ENCODE measurements at regions not wholly inside any gene's neighbourhood (a gene's known extent, or its start where the extent isn't known, plus 50 kb on each side); places are given as distances from the start of the nearest gene placed in this dataset.

DNA sequence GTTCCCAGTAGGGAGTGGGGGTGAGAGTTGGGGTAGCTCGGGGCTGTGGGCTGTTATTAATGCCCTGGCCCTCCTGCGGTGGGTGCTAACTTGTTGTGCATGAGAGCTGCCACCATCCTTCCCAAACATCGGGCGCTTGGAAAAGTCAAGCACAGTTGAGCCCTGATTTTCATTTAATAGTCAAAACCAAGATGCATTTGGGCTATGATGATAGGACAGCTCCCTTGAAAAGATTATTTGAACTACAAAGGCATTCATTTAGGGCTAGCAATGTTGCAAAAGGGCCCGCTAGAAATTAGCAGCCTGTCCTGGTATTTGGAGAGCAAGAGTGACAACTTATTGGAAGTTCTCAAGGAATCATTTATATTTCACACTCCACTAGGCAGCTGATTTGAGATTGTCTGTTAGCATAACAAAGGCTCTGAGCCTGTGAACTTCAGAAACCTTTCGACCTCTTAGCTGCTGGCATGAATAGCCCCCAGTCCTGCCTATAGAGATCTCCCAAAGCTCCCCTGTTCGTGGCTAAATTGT is 128.2 kb upstream of the TMEM161B start:
- TF ChIP-seq, protein P1, sequence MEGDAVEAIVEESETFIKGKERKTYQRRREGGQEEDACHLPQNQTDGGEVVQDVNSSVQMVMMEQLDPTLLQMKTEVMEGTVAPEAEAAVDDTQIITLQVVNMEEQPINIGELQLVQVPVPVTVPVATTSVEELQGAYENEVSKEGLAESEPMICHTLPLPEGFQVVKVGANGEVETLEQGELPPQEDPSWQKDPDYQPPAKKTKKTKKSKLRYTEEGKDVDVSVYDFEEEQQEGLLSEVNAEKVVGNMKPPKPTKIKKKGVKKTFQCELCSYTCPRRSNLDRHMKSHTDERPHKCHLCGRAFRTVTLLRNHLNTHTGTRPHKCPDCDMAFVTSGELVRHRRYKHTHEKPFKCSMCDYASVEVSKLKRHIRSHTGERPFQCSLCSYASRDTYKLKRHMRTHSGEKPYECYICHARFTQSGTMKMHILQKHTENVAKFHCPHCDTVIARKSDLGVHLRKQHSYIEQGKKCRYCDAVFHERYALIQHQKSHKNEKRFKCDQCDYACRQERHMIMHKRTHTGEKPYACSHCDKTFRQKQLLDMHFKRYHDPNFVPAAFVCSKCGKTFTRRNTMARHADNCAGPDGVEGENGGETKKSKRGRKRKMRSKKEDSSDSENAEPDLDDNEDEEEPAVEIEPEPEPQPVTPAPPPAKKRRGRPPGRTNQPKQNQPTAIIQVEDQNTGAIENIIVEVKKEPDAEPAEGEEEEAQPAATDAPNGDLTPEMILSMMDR (IDR thresholded peaks at IDR 0.05; ENCODE audit: unreplicated experiment), result no peak
- H3K36me3 Mint-ChIP-seq (ENCODE audit: insufficient read depth, unreplicated experiment), result no peaks in the 10 kb centered on the region
- intact Hi-C loops (cut with micrococcal nuclease; ENCODE audit: unreplicated experiment), result no loop called here
- no peaks in the 10 kb centered on the region for H3K4me1 Mint-ChIP-seq (ENCODE audit: low read depth, unreplicated experiment)
- no peaks in the 10 kb centered on the region for H3K27me3 Mint-ChIP-seq (ENCODE audit: unreplicated experiment)
- no peaks in the 10 kb centered on the region for H3K9me3 Mint-ChIP-seq (ENCODE audit: low read depth, unreplicated experiment)
- H3K4me3 Mint-ChIP-seq (ENCODE audit: low read depth, unreplicated experiment), result no peak overlapping the region
- CTCF ChIA-PET, result no interaction called here
- no TSS peak for BruUV-seq (replicated peaks)
- DNase-seq, result no peak
- no peak overlapping the region for H3K27ac Mint-ChIP-seq (ENCODE audit: unreplicated experiment)

DNA sequence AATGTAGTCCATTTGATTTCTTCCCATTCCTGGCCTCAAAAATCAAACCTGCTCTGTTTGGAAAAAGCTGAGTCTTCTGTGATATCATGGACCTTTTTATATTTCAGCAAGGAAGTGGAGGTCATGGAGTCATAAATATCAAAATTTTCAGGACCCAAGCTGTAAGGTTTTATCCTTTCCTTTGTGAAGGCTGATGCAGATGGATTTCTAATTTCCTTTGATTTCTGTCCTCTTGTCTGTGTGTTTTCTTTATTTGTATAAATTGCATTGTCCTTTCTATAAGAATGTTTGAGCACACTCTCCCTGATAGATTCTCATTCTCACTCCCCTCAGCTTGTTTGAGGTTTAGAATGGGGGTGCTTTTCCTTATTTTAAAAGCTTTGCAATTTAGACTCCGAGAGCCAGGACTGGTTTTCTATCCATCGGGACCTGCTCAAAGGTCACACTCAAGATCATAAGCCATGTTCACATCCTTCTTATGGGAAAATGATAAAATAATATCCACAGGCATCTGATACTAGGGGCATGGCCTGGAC is 127.4 kb upstream of the TMEM161B start:
- intact Hi-C loops (cut with micrococcal nuclease; ENCODE audit: unreplicated experiment), result no loop called here
- TF ChIP-seq, protein P1 (IDR thresholded peaks at IDR 0.05; ENCODE audit: unreplicated experiment), result no peak
- no peak overlapping the region for H3K27ac Mint-ChIP-seq (ENCODE audit: unreplicated experiment)
- H3K9me3 Mint-ChIP-seq (ENCODE audit: low read depth, unreplicated experiment), result no peaks in the 10 kb centered on the region
- no peaks in the 10 kb centered on the region for H3K36me3 Mint-ChIP-seq (ENCODE audit: insufficient read depth, unreplicated experiment)
- H3K4me1 Mint-ChIP-seq (ENCODE audit: low read depth, unreplicated experiment), result no peaks in the 10 kb centered on the region
- BruUV-seq (replicated peaks), result no TSS peak
- H3K4me3 Mint-ChIP-seq (ENCODE audit: low read depth, unreplicated experiment), result no peak overlapping the region
- DNase-seq, result no peak
- no peaks in the 10 kb centered on the region for H3K27me3 Mint-ChIP-seq (ENCODE audit: unreplicated experiment)
- CTCF ChIA-PET, result no interaction called here

DNA sequence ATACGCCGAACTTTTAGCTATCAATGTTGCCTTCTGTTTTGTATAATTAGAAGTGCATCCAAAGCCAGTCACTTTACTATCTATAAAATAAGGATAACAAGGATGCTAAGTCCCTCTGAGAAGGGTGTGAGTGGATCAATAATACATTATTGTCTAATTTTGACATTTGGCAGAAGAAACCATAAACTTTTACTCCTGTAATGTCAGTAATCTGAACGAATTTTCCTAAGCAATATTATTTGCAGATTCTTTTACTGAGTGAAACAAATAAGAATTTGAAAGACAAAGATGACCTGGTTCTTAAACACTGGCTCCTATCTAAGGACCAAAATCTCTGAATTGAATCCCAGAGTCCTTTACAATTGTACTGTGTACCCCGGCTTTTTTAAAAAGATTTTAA is 126.6 kb upstream of the TMEM161B start:
- H3K27ac Mint-ChIP-seq (ENCODE audit: unreplicated experiment), result no peak overlapping the region
- intact Hi-C loops (cut with micrococcal nuclease; ENCODE audit: unreplicated experiment), result no loop called here
- no peaks in the 10 kb centered on the region for H3K36me3 Mint-ChIP-seq (ENCODE audit: insufficient read depth, unreplicated experiment)
- no peaks in the 10 kb centered on the region for H3K4me1 Mint-ChIP-seq (ENCODE audit: low read depth, unreplicated experiment)
- no peak overlapping the region for H3K4me3 Mint-ChIP-seq (ENCODE audit: low read depth, unreplicated experiment)
- TF ChIP-seq, protein P1 (IDR thresholded peaks at IDR 0.05; ENCODE audit: unreplicated experiment), result no peak
- no TSS peak for BruUV-seq (replicated peaks)
- no peaks in the 10 kb centered on the region for H3K27me3 Mint-ChIP-seq (ENCODE audit: unreplicated experiment)
- DNase-seq, result no peak
- no peaks in the 10 kb centered on the region for H3K9me3 Mint-ChIP-seq (ENCODE audit: low read depth, unreplicated experiment)
- CTCF ChIA-PET, result no interaction called here

DNA sequence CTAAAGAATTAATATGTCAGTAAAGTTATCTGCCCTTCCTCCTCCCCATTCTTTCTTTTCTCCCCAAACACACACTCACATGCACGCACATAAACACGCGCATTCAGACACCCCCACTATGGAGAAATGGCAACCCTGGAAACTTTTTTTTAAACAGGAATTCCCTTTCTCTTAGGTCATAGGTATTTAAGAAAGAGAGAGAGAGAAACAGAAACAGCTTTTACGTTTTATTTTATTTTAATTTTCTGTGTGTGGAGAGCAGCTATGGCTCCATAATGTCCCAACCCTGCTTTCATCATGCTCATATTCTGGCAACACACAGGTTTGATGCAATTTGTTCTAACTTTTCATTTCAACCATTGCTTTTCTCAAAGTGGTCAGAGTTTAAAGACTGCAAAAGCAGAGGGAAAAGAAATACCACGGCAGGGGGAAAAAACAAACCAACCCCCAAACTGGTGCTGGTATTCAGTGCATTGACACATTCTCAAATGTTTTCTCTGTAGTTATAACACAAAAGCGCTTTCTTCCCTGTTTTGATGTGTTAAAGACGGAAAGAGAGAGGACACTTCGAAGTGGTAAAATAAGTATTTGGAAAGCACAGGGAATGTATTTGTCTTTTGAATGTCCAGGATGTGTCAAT is 126.0 kb upstream of the TMEM161B start:
- Mint-ChIP-seq H3K27ac (ENCODE audit: unreplicated experiment) (no peak overlapping the region), H3K9me3 (ENCODE audit: low read depth, unreplicated experiment) (no peaks in the 10 kb centered on the region), H3K27me3 (ENCODE audit: unreplicated experiment) (no peaks in the 10 kb centered on the region), H3K36me3 (ENCODE audit: insufficient read depth, unreplicated experiment) (no peaks in the 10 kb centered on the region), H3K4me3 (ENCODE audit: low read depth, unreplicated experiment) (no peak overlapping the region), H3K4me1 (ENCODE audit: low read depth, unreplicated experiment) (no peaks in the 10 kb centered on the region)
- no peak for DNase-seq
- intact Hi-C loops (cut with micrococcal nuclease; ENCODE audit: unreplicated experiment), result no loop called here
- CTCF ChIA-PET, result no interaction called here
- no TSS peak for BruUV-seq (replicated peaks)
- TF ChIP-seq, protein P1 (IDR thresholded peaks at IDR 0.05; ENCODE audit: unreplicated experiment), result no peak
